ENCODE measurements at regions not wholly inside any gene's neighbourhood (a gene's known extent, or its start where the extent isn't known, plus 50 kb on each side); places are given as distances from the start of the nearest gene placed in this dataset.

GRCh38 chr14:22194664-22195063 is 394.4 kb downstream of the DAD1 start:
- TF ChIP-seq TAF1 (IDR thresholded peaks at IDR 0.05; ENCODE audit: low read depth), result no peak
- TF ChIP-seq, protein P1, sequence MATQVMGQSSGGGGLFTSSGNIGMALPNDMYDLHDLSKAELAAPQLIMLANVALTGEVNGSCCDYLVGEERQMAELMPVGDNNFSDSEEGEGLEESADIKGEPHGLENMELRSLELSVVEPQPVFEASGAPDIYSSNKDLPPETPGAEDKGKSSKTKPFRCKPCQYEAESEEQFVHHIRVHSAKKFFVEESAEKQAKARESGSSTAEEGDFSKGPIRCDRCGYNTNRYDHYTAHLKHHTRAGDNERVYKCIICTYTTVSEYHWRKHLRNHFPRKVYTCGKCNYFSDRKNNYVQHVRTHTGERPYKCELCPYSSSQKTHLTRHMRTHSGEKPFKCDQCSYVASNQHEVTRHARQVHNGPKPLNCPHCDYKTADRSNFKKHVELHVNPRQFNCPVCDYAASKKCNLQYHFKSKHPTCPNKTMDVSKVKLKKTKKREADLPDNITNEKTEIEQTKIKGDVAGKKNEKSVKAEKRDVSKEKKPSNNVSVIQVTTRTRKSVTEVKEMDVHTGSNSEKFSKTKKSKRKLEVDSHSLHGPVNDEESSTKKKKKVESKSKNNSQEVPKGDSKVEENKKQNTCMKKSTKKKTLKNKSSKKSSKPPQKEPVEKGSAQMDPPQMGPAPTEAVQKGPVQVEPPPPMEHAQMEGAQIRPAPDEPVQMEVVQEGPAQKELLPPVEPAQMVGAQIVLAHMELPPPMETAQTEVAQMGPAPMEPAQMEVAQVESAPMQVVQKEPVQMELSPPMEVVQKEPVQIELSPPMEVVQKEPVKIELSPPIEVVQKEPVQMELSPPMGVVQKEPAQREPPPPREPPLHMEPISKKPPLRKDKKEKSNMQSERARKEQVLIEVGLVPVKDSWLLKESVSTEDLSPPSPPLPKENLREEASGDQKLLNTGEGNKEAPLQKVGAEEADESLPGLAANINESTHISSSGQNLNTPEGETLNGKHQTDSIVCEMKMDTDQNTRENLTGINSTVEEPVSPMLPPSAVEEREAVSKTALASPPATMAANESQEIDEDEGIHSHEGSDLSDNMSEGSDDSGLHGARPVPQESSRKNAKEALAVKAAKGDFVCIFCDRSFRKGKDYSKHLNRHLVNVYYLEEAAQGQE (IDR thresholded peaks at IDR 0.05; ENCODE audit: low read depth), result no peak
- peak; percentile 52 for TF ChIP-seq NFIC (IDR thresholded peaks at IDR 0.05)

DNA sequence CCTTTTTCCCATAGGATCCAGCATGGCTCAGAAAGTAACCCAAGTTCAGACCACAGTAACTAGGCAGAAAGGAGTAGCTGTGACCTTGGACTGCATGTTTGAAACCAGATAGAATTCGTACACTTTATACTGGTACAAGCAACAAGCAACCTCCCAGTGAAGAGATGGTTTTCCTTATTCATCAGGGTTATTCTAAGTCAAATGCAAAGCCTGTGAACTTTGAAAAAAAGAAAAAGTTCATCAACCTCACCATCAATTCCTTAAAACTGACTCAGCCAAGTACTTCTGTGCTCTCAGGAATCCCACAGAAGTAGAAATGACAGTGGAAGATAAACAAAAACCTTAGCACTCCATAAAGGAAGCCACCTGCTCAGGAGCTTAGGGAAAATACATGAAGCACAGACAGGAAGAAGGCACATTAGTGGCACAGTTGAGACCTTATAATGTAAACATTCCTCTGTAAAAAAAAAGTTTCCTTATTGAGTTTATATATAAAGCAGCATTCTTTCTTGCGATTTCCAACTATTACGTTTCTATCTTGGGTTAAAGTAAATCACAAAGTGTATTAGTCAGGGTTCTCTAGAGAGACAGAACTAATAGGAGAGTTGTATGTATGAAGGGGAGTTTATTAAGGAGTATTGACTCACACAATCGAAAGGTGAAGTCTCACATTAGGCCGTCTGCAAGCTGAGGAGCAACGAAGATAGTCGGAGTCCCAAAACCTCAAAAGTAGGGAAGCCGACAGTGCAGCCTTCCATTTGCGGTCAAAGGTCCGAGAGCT is 398.4 kb downstream of the DAD1 start:
- no peak for TF ChIP-seq EP300 (IDR thresholded peaks at IDR 0.05; ENCODE audit: borderline replicate concordance)
- TF ChIP-seq TCF12 (IDR thresholded peaks at IDR 0.05; ENCODE audit: low read depth), result no peak
- no peak for TF ChIP-seq CREB1 (IDR thresholded peaks at IDR 0.05; ENCODE audit: low read depth)
- TF ChIP-seq FOXM1 (IDR thresholded peaks at IDR 0.05; ENCODE audit: borderline replicate concordance, low read depth), result no peak
- no peak for TF ChIP-seq NFIC (IDR thresholded peaks at IDR 0.05)
- TF ChIP-seq EGR1 (IDR thresholded peaks at IDR 0.05), result no peak
- TF ChIP-seq, protein P2, sequence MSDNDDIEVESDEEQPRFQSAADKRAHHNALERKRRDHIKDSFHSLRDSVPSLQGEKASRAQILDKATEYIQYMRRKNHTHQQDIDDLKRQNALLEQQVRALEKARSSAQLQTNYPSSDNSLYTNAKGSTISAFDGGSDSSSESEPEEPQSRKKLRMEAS (IDR thresholded peaks at IDR 0.05), result no peak
- TF ChIP-seq, protein P3, sequence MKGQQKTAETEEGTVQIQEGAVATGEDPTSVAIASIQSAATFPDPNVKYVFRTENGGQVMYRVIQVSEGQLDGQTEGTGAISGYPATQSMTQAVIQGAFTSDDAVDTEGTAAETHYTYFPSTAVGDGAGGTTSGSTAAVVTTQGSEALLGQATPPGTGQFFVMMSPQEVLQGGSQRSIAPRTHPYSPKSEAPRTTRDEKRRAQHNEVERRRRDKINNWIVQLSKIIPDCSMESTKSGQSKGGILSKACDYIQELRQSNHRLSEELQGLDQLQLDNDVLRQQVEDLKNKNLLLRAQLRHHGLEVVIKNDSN (IDR thresholded peaks at IDR 0.05), result no peak
- no peak for TF ChIP-seq RAD21 (IDR thresholded peaks at IDR 0.05; ENCODE audit: low read depth)
- TF ChIP-seq CEBPB (IDR thresholded peaks at IDR 0.05), result no peak
- no peak for TF ChIP-seq TAF1 (IDR thresholded peaks at IDR 0.05; ENCODE audit: low read depth)
- no peak for TF ChIP-seq ZBTB7A (IDR thresholded peaks at IDR 0.05; ENCODE audit: low read depth)
- TF ChIP-seq TEAD4 (IDR thresholded peaks at IDR 0.05), result no peak
- no peak for TF ChIP-seq YY1 (IDR thresholded peaks at IDR 0.05; ENCODE audit: low read depth)
- TF ChIP-seq, protein P1 (IDR thresholded peaks at IDR 0.05; ENCODE audit: low read depth), result no peak

DNA sequence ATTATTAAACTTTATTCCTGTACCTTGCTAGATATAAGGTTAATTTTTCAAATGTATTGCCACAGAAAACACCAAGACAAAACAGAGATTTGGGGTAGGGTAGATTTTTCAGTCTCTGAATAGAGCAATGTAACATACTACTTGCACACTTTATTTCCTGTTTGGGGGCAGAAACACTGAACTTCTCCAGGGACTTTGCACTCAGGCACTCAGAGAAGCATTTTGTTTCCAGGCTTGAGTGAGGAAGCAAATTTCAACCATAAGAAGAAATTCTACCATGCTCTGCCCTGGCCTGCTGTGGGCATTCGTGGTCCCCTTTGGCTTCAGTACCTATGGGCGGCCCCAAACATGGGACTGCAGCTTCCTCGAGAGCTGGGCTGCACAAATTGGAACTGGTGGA is 399.1 kb downstream of the DAD1 start:
- TF ChIP-seq, protein P2 (IDR thresholded peaks at IDR 0.05), result no peak

DNA sequence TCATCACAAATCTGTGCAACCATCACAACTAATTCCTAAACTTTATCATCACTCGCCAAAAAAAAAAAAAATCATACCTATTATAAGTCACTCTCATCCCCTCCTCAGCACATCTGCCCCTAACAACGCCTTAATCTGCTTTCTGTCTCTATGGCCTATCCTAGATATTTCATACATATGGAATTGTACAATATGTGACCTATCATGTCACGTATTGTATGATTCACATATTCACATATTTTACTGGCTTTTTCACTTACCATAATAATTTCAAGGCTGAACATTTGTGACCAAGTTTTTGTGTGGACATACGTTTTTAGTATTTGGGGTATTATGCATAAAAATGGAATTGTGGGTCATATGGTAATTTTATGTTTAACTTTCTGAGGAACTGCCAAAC is 400.7 kb downstream of the DAD1 start:
- TF ChIP-seq FOXM1 (IDR thresholded peaks at IDR 0.05; ENCODE audit: borderline replicate concordance, low read depth), result no peak
- TF ChIP-seq YY1 (IDR thresholded peaks at IDR 0.05; ENCODE audit: low read depth), result no peak
- TF ChIP-seq RAD21 (IDR thresholded peaks at IDR 0.05; ENCODE audit: low read depth), result no peak
- TF ChIP-seq TCF12 (IDR thresholded peaks at IDR 0.05; ENCODE audit: low read depth), result no peak
- TF ChIP-seq, protein P3 (IDR thresholded peaks at IDR 0.05), result no peak
- no peak for TF ChIP-seq NFIC (IDR thresholded peaks at IDR 0.05)
- TF ChIP-seq EP300 (IDR thresholded peaks at IDR 0.05; ENCODE audit: borderline replicate concordance), result no peak
- no peak for TF ChIP-seq CEBPB (IDR thresholded peaks at IDR 0.05)
- no peak for TF ChIP-seq ZBTB7A (IDR thresholded peaks at IDR 0.05; ENCODE audit: low read depth)
- TF ChIP-seq TEAD4 (IDR thresholded peaks at IDR 0.05), result no peak
- TF ChIP-seq TAF1 (IDR thresholded peaks at IDR 0.05; ENCODE audit: low read depth), result no peak
- TF ChIP-seq EGR1 (IDR thresholded peaks at IDR 0.05), result no peak

- TF ChIP-seq CREB1 (IDR thresholded peaks at IDR 0.05; ENCODE audit: low read depth) (no peak), ZBTB7A (IDR thresholded peaks at IDR 0.05; ENCODE audit: low read depth) (no peak)
Measured at GRCh38 chr14:22185789-22186188, 403.2 kb downstream of the DAD1 start.

DNA sequence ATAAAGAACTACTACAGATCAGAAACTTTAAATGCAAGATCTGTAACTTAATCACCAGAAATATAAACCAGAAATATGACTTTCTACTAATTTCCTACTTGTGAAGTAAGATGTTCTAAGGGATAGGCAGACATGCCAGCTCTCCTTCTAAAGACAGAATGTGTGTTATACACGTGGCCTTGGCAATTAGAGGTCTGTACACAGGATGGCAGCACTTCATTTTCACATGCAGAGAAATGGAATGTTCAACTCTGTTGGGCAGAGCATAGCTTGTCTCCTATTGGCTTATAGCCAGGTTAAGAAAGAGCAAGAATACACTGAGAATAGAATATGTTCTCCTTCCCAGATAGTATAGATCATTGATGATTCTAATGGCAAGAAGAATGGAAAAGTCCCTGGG is 403.8 kb downstream of the DAD1 start:
- TF ChIP-seq EGR1 (IDR thresholded peaks at IDR 0.05) (no peak), RAD21 (IDR thresholded peaks at IDR 0.05; ENCODE audit: low read depth) (peak; percentile 24; the same call in 1 of the 2 replicates)

- TF ChIP-seq, protein P1 (IDR thresholded peaks at IDR 0.05; ENCODE audit: low read depth), result no peak
- TF ChIP-seq CREB1 (IDR thresholded peaks at IDR 0.05; ENCODE audit: low read depth) (no peak), TEAD4 (IDR thresholded peaks at IDR 0.05) (no peak), CEBPB (IDR thresholded peaks at IDR 0.05) (no peak), TCF12 (IDR thresholded peaks at IDR 0.05; ENCODE audit: low read depth) (no peak), EP300 (IDR thresholded peaks at IDR 0.05; ENCODE audit: borderline replicate concordance) (no peak), NFIC (IDR thresholded peaks at IDR 0.05) (no peak), RAD21 (IDR thresholded peaks at IDR 0.05; ENCODE audit: low read depth) (no peak), YY1 (IDR thresholded peaks at IDR 0.05; ENCODE audit: low read depth) (no peak), FOXM1 (IDR thresholded peaks at IDR 0.05; ENCODE audit: borderline replicate concordance, low read depth) (no peak), ZBTB7A (IDR thresholded peaks at IDR 0.05; ENCODE audit: low read depth) (no peak), EGR1 (IDR thresholded peaks at IDR 0.05) (no peak), TAF1 (IDR thresholded peaks at IDR 0.05; ENCODE audit: low read depth) (no peak)
- TF ChIP-seq, protein P3 (IDR thresholded peaks at IDR 0.05), result no peak
- TF ChIP-seq, protein P2 (IDR thresholded peaks at IDR 0.05), result no peak
Measured at GRCh38 chr14:22184830-22185168, 404.2 kb downstream of the DAD1 start.
